ENCODE measurements at regions not wholly inside any gene's neighbourhood (a gene's known extent, or its start where the extent isn't known, plus 50 kb on each side); places are given as distances from the start of the nearest gene placed in this dataset.
"Not testable (repeated sequence)": the region's sequence is repeated elsewhere in the genome, so short reads cannot be mapped to it uniquely, and the experiment has no call there.

- DNase-seq, result no peak
Observed at GRCh38 chr4:91653067-91653466, 650.7 kb upstream of the GRID2 start.

- DNase-seq, result no peak
Observed at GRCh38 chr4:91681091-91681490, 622.7 kb upstream of the GRID2 start.

GRCh38 chr4:91681544-91681943, 622.2 kb upstream of the GRID2 start:
- DNase-seq, result no peak

GRCh38 chr4:91684955-91685354, 618.8 kb upstream of the GRID2 start:
- no peak for DNase-seq

DNA sequence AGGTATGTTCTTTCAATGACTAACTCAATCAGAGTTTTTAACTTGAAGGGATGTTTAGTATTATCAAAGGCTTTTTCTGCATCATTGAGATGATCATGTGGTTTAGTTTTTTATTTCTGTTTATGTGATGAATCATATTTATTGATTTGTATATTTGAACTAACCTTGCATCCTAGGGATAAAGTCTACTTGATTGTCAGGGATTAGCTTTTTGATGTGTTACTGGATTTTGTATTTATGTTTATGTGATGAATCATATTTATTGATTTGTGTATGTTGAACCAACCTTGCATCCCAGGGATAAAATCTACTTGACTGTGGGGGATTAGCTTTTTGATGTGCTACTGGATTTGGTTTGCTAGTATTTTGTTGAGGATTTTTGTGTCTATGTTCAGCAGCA, 615.4 kb upstream of the GRID2 start:
- no peak for DNase-seq

DNA sequence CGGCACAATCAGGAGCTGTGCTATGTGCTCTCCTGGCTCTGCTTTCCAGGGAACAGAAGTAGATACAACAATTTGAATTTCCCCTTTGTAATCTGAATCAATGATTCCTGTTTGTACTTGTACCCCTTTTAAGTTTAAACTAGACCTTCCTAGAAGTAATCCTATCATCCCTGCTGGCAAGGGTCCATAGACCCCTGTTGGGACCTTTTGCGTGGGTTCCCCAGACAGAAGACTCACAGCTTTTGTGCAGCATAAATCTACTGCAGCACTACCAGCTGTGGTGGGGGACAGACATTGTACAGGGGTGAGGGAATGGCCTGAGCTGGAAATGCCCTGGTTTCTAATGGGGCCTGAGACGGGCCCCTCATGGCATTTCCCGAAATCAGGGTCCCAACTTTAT, 604.1 kb upstream of the GRID2 start:
- not testable (repeated sequence) for DNase-seq

- DNase-seq, result no peak
Observed at GRCh38 chr4:91729851-91730250, 573.9 kb upstream of the GRID2 start.

GRCh38 chr4:91734682-91735081, 569.1 kb upstream of the GRID2 start:
- no peak for DNase-seq

DNA sequence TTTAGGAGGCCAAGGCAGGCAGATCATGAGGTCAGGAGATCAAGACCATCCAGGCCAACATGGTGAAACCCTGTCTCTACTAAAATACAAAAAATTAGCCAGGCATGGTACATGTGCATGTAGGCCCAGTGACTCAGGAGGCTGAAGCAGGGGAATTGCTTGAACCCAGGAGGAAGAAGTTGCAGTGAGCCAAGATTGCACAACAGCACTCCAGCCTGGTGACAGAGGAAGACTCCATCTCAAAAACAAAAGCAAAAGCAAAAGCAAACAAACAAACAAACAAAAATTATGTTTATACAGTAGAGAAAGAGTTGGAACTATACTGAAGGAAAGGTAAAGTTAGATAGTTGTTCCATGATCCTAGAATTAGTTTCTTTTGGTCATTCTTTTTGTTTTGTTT, 564.9 kb upstream of the GRID2 start:
- not testable (repeated sequence) for DNase-seq

- no peak for DNase-seq
Observed at GRCh38 chr4:91746551-91746950, 557.2 kb upstream of the GRID2 start.

- DNase-seq, result no peak
Observed at GRCh38 chr4:91751961-91752360, 551.8 kb upstream of the GRID2 start.

- DNase-seq, result peak; percentile 6
Observed at GRCh38 chr4:91754716-91755115, 549.0 kb upstream of the GRID2 start.

DNA sequence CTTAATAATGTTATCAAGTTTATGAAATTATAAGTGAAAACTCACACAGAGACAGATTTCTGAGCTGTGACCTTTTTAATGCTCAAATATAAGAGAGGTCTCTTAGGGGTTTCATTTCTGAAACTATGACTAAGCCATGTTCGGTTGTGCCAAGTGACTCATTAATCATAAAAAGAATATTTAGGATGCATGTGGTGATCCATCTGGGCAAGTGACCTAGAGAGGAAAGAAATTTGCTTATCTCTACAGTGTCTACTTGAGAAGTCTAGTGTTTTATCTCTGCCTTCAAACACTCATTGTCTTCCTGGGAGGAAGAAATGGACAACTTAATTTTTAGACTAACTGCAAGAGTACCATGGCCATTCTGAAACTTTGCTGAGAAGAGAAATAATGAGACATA, 545.3 kb upstream of the GRID2 start:
- peak; percentile 35 for DNase-seq

GRCh38 chr4:91764085-91764484, 539.7 kb upstream of the GRID2 start:
- no peak for DNase-seq

GRCh38 chr4:91769912-91770311, 533.9 kb upstream of the GRID2 start:
- no peak for DNase-seq

GRCh38 chr4:91791631-91792030, 512.1 kb upstream of the GRID2 start:
- not testable (repeated sequence) for DNase-seq

DNA sequence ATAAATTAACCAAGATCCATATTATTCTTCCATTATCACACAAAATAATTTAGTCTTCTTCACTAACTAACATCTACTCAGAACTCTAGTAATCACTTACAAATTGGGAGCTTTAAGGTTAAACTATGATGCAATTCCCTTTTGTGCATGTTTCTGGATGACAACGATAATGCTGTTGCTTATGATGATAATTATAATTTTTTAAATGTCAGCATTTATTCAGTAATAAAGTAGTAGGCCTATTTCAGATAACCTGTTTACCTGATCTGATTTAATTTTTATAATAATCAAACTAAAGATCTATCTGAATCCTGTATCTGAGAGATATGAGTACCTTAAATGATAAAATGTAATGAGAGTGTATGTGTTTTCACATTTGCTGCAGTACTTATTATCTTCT, 507.8 kb upstream of the GRID2 start:
- no peak for DNase-seq

- no peak for DNase-seq
Observed at GRCh38 chr4:91812319-91812718, 491.4 kb upstream of the GRID2 start.

GRCh38 chr4:91824773-91825172, 479.0 kb upstream of the GRID2 start:
- DNase-seq, result no peak

DNA sequence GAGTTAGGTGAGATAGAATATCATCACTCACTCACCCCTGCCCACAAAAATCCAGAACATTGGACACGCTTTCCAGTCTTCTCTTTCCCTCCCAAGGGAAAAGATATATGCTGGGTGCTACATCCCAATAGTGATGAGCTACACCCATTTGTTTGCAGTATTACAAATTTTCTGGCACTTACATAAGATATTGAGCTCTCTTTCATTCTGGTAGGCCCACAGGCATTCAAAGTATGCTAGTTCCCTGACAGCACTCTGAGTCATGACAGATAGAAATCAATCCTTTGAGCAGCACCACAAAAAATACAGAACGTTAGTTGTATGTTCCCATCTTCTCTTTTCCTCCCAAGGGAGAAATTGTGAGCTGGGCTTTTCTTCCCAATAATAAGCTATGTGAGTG, 477.6 kb upstream of the GRID2 start:
- DNase-seq, result peak; percentile 52

DNA sequence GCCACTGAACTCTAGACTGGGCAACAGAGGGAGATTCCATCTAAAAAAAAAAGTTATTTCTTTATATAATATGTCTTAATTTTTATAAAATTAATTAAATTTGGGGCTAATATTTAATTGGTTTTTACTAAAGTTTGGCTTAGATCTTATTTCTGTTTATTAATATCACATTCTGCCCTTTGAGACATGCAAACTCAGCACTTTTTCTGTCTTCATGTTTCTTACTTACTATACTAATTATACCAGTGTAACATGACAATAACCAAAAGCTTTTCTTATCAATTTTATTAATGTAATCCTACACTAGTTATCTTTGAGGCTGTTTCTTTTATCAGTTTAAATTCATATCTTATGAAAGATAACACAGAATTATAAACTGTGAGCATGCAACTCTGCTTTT, 475.9 kb upstream of the GRID2 start:
- DNase-seq, result no peak

DNA sequence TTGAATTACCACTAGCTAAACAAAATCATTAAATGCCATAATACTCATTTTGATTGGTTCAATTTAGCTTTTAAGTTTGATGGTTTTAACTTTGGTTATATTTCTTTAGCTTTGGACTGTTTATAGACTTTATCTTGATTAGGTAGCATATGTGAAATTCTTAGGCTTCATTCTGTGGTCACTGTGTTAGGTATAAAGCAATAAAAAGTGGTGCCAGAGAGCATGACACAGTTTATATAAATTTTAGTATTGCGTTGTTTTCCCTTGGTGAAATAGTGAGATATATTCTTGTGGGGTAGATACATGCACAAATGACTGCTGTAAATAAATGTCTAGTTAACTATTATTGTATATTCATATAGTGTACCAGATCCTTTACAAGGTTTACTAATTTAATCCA, 474.2 kb upstream of the GRID2 start:
- DNase-seq, result peak; percentile 5

GRCh38 chr4:91830681-91831395, 472.9 kb upstream of the GRID2 start:
- no peak for DNase-seq

- DNase-seq, result peak; percentile 65
Observed at GRCh38 chr4:91837608-91838029, 466.1 kb upstream of the GRID2 start.
